Epithelial cell of proximal tubule (primary cell): ENCODE measurements at regions not wholly inside any gene's neighbourhood (a gene's known extent, or its start where the extent isn't known, plus 50 kb on each side); places are given as distances from the start of the nearest gene placed in this dataset.

Experiments
- DNase-seq: peaks from one replicate; pipeline ENCODE4 v3.0.0-alpha.2; 2011; ENCODE audit warnings: low read depth
- H3K4me3 ChIP-seq: 2 replicates; pipeline ENCODE4 v1.5.1; 2011; ENCODE audit warnings: low read depth, mild to moderate bottlenecking, low read length
- TF ChIP-seq, protein P1 (sequence below): conservative IDR thresholded peaks from 2 replicates; pipeline ENCODE4 v1.5.1; 2012; ENCODE audit warnings: low read depth, mild to moderate bottlenecking, low read length

DNA sequence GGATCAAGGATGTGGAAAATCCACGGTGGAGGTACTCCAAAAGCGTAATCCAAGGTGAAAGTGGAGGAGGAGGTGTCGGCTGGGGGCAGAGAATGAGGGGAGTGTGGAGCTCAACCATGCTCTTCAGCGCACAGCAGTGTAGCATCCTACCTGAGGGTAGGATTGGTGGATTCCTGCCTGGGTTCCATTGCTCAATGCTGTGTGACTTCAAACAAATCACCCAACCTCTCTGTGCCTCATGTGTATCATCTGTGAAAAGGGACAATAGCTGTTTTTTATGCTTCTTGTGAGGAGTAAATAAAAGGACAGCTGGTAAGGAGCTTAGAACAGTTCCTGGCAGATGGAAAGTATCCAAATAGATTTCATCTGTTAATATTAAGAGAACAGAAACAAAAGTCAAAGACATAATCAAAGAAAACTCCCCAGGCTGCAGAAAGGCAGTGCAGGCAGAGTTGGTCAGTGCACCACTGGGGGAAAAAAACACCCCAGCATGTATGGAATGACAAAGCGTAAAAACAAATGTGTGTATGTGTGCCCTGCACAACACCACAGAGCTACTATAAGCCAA, 130.0 kb upstream of the HDAC4 start:
- H3K4me3 ChIP-seq = no peak overlapping the region
- DNase-seq = no peak
- TF ChIP-seq, protein P1, sequence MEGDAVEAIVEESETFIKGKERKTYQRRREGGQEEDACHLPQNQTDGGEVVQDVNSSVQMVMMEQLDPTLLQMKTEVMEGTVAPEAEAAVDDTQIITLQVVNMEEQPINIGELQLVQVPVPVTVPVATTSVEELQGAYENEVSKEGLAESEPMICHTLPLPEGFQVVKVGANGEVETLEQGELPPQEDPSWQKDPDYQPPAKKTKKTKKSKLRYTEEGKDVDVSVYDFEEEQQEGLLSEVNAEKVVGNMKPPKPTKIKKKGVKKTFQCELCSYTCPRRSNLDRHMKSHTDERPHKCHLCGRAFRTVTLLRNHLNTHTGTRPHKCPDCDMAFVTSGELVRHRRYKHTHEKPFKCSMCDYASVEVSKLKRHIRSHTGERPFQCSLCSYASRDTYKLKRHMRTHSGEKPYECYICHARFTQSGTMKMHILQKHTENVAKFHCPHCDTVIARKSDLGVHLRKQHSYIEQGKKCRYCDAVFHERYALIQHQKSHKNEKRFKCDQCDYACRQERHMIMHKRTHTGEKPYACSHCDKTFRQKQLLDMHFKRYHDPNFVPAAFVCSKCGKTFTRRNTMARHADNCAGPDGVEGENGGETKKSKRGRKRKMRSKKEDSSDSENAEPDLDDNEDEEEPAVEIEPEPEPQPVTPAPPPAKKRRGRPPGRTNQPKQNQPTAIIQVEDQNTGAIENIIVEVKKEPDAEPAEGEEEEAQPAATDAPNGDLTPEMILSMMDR = no peak

DNA sequence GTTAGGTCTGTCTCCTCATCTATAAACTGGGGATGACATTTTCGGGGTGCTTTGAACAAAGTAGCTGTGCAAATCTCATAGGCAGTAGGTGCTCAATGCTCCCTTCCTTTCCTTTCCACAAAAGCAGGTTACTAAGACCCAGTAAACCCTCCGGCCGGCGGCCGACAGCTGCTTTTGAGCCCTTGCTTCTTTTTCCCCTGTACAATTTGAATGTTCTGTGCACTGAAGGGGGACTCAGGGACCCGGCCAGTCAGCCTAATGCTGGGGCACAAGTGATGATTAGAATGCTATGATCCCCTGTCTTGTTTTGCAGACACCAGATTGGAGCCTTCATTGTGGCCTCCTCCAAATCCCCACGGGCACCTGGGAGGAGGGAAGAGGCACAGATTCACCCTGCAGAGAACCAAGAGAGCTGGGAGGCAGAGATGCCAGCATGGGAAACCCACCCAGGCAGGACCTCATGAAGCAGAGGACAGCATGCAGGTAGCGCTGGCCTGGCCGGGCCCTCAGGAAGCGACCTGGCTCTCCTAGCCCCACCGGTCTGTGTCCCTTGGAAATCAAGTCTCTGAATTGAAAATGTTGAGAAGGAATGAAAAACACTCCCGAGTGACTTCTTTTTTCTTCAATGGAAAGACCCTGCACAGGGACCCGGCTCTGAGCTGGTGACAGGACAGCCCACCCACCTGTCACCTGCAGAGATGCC, 128.6 kb upstream of the HDAC4 start:
- DNase-seq = no peak
- no peak overlapping the region for H3K4me3 ChIP-seq
- TF ChIP-seq, protein P1 = no peak

DNA sequence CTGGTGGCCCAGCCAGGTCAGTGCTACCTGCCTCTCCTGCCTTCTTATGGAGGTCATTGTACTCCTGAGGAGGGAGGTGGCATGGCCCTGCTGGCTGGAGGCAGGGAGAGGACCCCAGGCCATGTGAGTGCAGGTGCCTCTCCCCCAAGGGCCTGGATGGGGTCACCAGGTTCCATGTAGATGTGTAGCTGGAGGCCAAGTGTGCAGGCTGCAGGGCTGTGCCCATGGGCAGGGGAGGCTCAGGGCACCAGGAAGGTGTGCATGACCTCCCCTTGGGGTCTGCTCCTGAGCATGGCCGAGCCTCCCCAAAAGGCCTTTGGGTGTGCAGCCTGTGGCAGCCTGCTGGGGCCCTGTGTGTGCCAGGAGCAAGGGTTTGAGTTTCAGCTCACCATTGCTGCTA, 128.1 kb upstream of the HDAC4 start:
- H3K4me3 ChIP-seq = no peak overlapping the region
- TF ChIP-seq, protein P1 = no peak
- no peak for DNase-seq

DNA sequence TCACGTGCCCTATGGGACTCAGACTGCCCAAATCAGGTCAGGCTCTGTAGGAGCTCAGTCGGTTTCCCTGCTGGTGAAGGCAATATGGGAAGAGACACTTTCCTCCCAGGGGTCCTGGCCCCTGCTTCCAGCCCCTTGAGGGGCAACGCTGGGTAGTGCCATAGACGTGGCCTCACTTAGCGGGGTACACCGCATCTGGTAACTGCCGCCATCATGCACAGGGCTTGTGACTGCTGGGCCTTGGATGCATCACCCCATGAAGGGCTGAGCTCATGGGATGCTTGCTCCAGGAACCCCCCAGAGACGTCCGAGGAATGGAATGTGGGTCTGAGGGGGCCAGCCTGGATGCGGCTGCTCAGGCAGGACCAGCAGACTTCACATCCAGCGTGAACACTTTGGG, 127.3 kb upstream of the HDAC4 start:
- TF ChIP-seq, protein P1 = no peak
- no peak overlapping the region for H3K4me3 ChIP-seq
- DNase-seq = no peak

DNA sequence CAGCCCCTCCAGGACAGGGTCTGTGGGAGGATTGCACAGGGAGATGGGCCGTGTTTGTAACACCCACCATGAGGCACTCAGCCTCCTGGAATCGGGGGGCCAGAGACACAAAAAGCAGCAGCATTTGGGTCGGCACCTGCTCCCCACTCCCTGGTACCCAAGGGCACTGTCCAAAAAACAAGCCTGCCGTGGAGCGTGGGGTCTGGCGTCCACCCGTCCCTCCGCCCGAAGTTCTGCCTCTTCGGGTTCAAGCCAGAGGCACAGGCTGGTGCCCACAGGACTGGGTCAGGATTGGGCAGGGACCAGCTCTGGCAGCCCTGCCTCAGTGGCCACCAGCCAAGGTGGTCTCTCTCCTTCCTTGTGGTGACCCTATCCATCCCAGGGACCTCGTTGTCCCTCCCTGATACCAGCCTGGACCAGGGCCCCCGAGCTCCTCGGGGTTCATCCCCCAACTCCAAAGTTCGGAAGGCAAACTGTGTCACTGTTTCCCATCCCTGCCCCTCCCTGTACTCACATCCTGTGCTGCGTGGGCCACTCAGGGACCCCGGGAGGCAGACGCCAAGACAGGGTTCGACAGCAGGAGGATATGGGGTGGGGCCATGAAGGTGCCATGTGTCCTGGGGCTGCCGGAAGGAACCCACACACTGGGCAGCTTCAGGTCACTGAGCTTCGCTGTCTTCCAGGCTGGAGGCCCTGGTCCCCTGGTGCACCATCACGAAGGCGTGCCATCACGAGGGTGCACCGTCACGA, 126.0 kb upstream of the HDAC4 start:
- no peak for DNase-seq
- TF ChIP-seq, protein P1 = no peak
- no peak overlapping the region for H3K4me3 ChIP-seq

DNA sequence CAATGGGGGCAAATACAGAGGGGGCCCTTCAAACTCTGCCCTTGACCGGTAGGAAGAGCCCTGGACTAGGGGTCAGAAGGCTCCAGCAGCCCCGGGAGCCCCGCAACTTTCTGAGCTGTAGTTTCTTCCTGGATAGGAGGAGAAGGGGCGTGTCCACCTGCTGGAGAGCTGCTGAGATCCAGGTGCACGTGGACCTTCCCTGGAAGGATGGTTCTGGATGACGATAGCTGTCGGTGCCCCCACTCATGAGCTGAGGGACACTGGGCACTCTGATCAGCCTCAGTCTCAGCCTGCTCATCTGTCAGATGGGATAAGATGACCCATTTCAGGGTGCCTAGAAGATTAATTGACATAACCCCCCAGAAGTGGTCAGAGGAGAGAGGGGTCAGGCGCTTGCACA, 125.2 kb upstream of the HDAC4 start:
- TF ChIP-seq, protein P1 = no peak
- H3K4me3 ChIP-seq = no peak overlapping the region

More for the DNA sequence above, 125.2 kb upstream of the HDAC4 start:
- DNase-seq = no peak
